HG03354 (cell line): ENCODE measurements at regions not wholly inside any gene's neighbourhood (a gene's known extent, or its start where the extent isn't known, plus 50 kb on each side); places are given as distances from the start of the nearest gene placed in this dataset.
"Not testable (repeated sequence)": the region's sequence is repeated elsewhere in the genome, so short reads cannot be mapped to it uniquely, and the experiment has no call there.

ENCODE experiments used
- ATAC-seq: cut with Tn5 transposase; IDR thresholded peaks from one replicate; pipeline ENCODE4 v1.9.1; 2021; ENCODE audit warnings: mild to moderate bottlenecking; ENCODE audit not compliant: unreplicated experiment, poor library complexity, severe bottlenecking

- ATAC-seq: no peak
These were observed 244.4 kb downstream of the ZWINT start for GRCh38 chr10:56116684-56117083.

DNA sequence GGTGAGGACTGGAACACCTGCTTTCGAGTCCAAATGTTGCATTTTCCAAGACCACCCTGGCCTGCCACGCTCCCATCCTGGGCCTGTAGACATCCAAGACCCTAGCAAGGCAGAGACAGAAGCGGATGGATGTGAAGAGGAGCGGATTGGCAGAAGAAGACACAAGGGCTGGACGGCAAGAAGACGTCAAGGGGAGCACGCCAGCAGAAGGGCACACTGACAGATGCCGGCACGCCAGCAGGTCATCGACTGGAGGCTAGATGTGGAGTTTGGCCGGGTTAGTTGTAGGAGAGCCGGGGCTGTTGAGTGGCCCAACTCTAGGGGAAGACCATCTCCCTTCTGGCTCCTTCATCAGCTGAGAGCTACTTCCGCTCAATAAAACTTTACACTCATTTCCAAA, 251.6 kb downstream of the ZWINT start:
- ATAC-seq: no peak

GRCh38 chr10:56104923-56105322, 256.1 kb downstream of the ZWINT start:
- no peak for ATAC-seq

GRCh38 chr10:56104487-56104886, 256.6 kb downstream of the ZWINT start:
- no peak for ATAC-seq

- ATAC-seq: no peak
These were observed 264.9 kb downstream of the ZWINT start for GRCh38 chr10:56096226-56096517.

DNA sequence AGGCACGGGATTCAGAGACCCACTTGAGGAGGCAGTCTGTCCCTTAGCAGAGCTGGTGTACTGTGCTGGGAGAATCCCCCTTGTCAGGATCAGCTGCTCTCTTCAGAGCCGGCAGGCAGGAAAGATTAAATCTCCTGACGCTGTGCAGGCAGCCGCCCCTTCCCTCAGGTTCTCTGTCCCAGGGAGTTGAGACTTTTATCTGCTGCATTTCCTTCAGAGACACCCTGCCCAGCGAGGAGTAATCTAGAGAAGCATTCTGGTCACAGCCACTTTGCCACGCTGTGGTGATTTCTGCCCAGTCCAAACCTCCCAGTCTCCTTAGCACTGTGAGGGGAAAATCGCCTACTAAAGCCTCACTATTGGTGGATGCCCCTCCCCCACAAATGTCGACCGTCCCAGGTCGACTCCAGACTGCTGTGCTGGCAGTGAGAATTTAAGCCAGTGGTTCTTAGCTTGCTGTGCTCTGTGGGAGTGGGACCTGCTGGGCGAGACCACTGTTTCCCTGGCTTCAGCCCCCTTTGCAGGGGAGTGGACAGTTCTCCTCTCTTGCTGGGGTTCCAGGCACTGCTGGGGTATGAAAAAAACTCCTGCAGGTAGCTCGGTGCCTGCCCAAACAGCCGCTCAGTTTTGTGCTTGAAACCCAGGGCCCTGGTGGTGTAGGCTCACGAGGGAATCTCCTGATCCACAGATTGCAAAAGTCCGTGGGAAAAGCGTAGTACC, 265.4 kb downstream of the ZWINT start:
- no peak for ATAC-seq

- not testable (repeated sequence) for ATAC-seq
These were observed 267.4 kb downstream of the ZWINT start for GRCh38 chr10:56093645-56094044.

- ATAC-seq: no peak
These were observed 269.2 kb downstream of the ZWINT start for GRCh38 chr10:56091872-56092271.

DNA sequence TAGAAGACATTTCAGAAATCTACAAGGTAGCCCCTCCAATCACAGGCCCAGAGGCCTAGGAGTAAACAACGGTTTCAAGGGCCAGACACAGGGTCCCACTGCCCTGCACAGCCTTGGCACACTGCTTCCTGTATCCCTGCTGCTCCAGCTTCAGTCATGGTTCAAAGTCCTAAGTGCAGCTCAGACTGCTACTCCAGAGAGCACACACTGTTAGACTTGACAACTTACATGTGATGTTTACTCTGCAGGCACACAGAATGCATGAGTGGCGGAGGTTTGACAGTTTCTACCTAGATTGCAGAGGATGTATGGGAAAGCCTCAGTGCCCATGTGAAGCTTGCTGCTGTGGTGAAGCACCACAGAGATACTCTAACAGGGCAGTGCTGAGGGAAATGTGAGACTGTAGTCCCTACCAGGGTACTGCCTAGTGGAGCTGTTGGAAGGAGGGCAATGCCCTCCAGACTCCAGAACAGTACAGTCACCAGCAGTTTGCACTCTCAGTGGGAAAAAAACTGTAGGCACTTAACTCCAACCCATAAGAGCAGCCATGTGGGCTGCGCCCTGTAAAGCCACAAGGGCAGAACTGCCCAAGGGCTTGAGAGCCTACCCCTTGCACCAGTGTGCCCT, 270.0 kb downstream of the ZWINT start:
- ATAC-seq: no peak

DNA sequence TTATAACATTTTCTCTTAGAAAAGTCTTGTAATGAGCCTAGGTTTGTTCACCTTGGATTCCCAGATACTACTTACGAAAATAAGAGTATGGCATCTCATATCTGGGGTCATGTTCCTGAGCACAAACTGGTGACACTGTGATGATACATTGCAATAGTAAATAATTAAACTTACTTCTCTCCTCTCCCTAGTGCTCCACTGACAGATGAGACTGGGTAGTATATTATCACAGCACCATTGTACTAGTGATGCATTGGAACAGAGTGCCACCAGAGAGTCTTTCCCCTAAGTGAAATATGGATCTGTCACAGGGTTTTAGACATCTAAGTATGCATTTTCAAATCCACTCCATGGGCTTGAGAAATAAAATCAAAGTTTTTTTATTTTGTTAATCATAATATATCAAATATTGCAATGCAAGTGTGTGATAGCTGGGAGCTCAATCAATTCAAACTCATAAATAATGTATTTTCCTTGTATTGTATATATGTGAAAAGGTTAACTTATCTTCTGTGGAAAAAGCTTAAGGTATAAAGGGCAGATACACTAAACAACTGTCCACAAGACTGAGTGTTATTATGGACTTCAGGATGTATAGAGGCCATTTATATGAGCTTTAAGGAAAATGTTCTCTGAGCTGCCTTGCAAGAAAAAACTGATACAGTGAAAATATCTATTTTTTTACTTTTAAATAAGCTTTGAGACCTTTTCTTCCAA, 275.5 kb downstream of the ZWINT start:
- ATAC-seq: no peak

DNA sequence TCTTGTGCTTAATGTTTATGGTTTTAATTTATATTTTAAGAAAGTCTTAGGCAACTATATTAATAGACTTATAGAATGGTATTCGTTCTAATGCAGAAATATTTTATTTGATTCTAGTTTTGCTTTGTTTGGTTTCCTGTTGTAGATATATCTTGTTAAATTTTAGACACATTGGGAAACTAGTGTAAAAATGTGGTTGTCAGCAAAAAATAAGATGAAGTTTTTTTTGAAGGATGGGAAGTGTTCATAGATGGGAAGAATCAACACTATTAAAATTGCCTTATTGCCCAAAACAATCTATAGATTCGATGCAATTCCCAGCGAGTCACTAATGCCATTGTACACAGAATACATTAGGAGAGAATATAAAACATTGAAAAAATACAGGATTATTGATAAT, 278.9 kb downstream of the ZWINT start:
- no peak for ATAC-seq

DNA sequence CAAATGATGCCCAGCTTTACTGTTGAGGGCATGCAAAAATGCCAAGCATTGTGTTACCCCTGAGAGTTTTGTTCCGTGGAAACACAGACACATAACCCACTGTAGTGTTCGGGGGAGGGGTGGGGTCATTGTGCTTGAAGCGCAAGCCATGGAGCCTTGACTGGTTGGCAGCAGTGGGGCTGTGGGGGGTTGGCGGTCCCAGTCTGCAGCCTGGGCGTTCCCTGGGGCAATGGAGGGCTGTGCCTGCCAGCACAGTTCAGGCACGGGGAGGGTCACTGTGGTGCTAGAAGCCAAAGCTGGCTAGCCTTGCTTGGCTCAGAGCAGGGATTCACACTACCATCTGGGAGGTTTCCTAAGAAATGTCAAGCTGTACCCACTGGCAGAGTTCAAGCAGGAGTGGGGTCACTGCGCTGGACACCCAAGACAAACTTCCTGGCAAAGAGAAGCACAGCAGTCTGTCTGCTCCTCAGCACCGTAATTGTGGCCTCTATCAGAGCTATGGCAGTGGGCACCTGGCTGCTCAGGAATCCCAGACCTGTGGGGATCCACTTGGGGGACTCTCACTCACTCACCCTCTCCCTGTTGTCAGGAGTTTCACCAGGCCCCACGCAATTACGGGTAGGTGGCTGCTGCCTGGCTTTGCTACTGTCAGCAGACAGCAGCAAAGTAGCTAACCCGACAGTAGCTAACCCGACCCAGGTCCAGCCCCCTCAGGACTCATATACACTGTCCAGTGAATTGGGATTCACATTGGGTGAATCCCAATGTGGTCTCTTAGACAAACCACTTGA, 292.4 kb downstream of the ZWINT start:
- no peak for ATAC-seq

DNA sequence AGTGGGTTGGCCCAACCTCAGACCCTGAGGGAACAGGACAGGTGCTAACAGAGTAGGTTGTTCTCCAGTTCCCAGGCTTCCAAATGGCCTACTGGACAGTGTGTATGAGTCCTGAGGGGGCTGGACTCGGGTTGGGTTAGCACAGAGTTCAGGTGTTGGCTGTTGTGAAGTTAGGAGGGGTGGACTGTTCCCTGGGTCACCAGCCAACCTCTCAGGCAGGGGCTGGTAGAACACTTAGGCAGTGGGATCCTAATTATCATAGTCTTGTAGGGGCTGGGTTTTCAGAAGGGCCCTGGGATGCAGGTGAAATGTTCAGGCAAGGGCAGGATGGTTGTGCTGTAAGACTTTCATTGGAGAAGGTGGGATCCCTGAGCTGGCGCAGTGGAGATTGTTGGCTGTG, 293.0 kb downstream of the ZWINT start:
- no peak for ATAC-seq

GRCh38 chr10:56063642-56064041, 297.4 kb downstream of the ZWINT start:
- ATAC-seq: no peak

GRCh38 chr10:56057860-56058259, 303.2 kb downstream of the ZWINT start:
- ATAC-seq: no peak

DNA sequence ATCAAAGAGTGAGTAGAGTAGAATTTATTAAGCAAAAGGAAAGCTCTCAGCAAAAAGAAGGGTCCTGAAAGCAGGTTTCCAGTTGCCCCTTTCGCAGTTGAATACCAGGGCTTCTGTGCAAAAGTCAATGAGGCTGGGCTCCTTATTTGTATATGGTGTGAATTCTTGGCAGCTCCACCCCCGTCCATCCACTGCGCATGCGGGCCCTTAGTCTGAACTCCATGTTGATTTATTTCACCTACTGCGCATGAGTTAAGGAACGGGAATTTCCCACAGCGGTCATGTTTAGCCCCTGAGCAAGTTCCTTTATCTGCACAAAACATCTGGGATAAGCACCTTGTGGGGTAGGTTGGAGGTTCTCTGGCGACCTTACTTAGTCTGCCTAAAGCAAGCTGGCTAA, 325.6 kb downstream of the ZWINT start:
- no peak for ATAC-seq

- ATAC-seq: no peak
These were observed 332.5 kb downstream of the ZWINT start for GRCh38 chr10:56028298-56029132.

DNA sequence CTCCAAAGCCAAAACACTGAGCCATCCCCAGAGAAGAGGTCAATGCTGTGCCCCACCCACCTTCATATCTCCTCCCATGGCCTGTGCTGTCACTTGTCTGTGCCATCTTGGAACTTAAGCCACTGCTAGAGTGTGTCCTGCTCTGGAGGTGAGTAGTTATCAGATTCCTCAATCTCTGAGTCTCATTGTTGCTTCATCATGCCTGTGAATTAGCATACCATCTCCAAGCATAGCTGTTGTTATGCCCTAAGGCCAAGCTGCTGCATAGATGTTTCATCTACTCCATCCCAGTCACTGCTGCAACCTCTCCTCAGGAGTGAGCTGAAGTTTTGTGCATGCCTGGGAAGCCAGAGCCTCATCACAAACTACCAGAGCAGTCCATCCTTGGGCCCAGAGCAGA, 349.0 kb downstream of the ZWINT start:
- no peak for ATAC-seq

GRCh38 chr10:56003555-56003954, 357.5 kb downstream of the ZWINT start:
- no peak for ATAC-seq

DNA sequence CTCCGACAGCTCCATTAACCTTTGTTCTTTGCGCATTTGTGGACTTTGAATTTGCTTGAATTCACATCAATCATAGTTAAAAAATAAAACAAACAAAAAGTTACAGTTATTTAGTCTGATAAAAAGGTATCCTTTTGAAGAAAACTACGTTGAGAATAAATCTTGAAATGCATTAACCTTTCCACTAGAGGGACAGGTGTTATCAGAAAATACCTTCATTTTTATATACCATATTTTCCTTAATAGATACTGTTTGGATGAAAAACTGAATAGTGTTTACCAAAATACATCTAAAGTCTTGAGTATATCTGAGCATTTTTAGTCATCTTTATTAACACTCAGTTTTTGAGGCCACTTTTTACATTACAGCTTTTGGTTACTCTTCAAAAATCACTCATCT, 371.9 kb downstream of the ZWINT start:
- no peak for ATAC-seq
